Glomerular visceral epithelial cell (primary cell): ENCODE measurements at regions not wholly inside any gene's neighbourhood (a gene's known extent, or its start where the extent isn't known, plus 50 kb on each side); places are given as distances from the start of the nearest gene placed in this dataset.

Source experiments
- DNase-seq: peaks from one replicate; pipeline ENCODE4 v3.0.0-alpha.2; 2016; ENCODE audit errors: extremely low spot score

GRCh38 chr2:139314059-139314458, 533.9 kb upstream of the NXPH2 start:
- DNase-seq, result no peak

- peak; percentile 43 for DNase-seq
Observed at GRCh38 chr2:139296672-139297209, 516.6 kb upstream of the NXPH2 start.

GRCh38 chr2:139293992-139294548, 513.9 kb upstream of the NXPH2 start:
- no peak for DNase-seq

GRCh38 chr2:139281124-139281523, 500.9 kb upstream of the NXPH2 start:
- DNase-seq, result peak; percentile 8

- no peak for DNase-seq
Observed at GRCh38 chr2:139271879-139272278, 491.7 kb upstream of the NXPH2 start.

GRCh38 chr2:139271149-139271548, 491.0 kb upstream of the NXPH2 start:
- no peak for DNase-seq

GRCh38 chr2:139260052-139260430, 479.9 kb upstream of the NXPH2 start:
- no peak for DNase-seq

- no peak for DNase-seq
Observed at GRCh38 chr2:139259422-139260051, 479.3 kb upstream of the NXPH2 start.

GRCh38 chr2:139241286-139241685, 461.1 kb upstream of the NXPH2 start:
- no peak for DNase-seq

GRCh38 chr2:139237023-139237422, 456.8 kb upstream of the NXPH2 start:
- DNase-seq, result no peak

- peak; percentile 10 for DNase-seq
Observed at GRCh38 chr2:139230881-139231280, 450.7 kb upstream of the NXPH2 start.

GRCh38 chr2:139228276-139228675, 448.1 kb upstream of the NXPH2 start:
- peak; percentile 12 for DNase-seq

- DNase-seq, result no peak
Observed at GRCh38 chr2:139225961-139226360, 445.8 kb upstream of the NXPH2 start.

GRCh38 chr2:139218181-139218580, 438.0 kb upstream of the NXPH2 start:
- peak; percentile 62 for DNase-seq

- DNase-seq, result peak; percentile 32
Observed at GRCh38 chr2:139217641-139218040, 437.5 kb upstream of the NXPH2 start.

GRCh38 chr2:139216435-139216834, 436.2 kb upstream of the NXPH2 start:
- DNase-seq, result no peak

- peak; percentile 29 for DNase-seq
Observed at GRCh38 chr2:139214801-139215200, 434.6 kb upstream of the NXPH2 start.

- no peak for DNase-seq
Observed at GRCh38 chr2:139209586-139209985, 429.4 kb upstream of the NXPH2 start.

- no peak for DNase-seq
Observed at GRCh38 chr2:139201516-139201915, 421.3 kb upstream of the NXPH2 start.

GRCh38 chr2:139196754-139197153, 416.6 kb upstream of the NXPH2 start:
- no peak for DNase-seq

- no peak for DNase-seq
Observed at GRCh38 chr2:139194546-139194945, 414.4 kb upstream of the NXPH2 start.

GRCh38 chr2:139177041-139177440, 396.9 kb upstream of the NXPH2 start:
- no peak for DNase-seq

- no peak for DNase-seq
Observed at GRCh38 chr2:139175510-139175909, 395.3 kb upstream of the NXPH2 start.

- no peak for DNase-seq
Observed at GRCh38 chr2:139170406-139170805, 390.2 kb upstream of the NXPH2 start.
